Midbrain (tissue), 1 donor: ENCODE measurements at regions not wholly inside any gene's neighbourhood (a gene's known extent, or its start where the extent isn't known, plus 50 kb on each side); places are given as distances from the start of the nearest gene placed in this dataset.
"Not testable (repeated sequence)": the region's sequence is repeated elsewhere in the genome, so short reads cannot be mapped to it uniquely, and the experiment has no call there.

ENCODE experiments used
- DNase-seq: peaks from one replicate; lab custom pipeline; 2025; lab: John Stamatoyannopoulos, UW

GRCh38 chr9:29609282-29609681 is 2036.0 kb upstream of the C9orf72 start:
- DNase-seq = no peak

- no peak for DNase-seq
These were observed 2040.5 kb upstream of the C9orf72 start for GRCh38 chr9:29613773-29614172.

- no peak for DNase-seq
These were observed 2043.6 kb upstream of the C9orf72 start for GRCh38 chr9:29616844-29617243.

GRCh38 chr9:29625292-29625731 is 2052.0 kb upstream of the C9orf72 start:
- no peak for DNase-seq

- no peak for DNase-seq
These were observed 2052.7 kb upstream of the C9orf72 start for GRCh38 chr9:29625931-29626330.

GRCh38 chr9:29628856-29629255 is 2055.6 kb upstream of the C9orf72 start:
- DNase-seq = not testable (repeated sequence)

- DNase-seq = no peak
These were observed 2064.4 kb upstream of the C9orf72 start for GRCh38 chr9:29637471-29638237.

- no peak for DNase-seq
These were observed 2067.2 kb upstream of the C9orf72 start for GRCh38 chr9:29640507-29640906.

GRCh38 chr9:29644514-29644913 is 2071.2 kb upstream of the C9orf72 start:
- DNase-seq = no peak

- no peak for DNase-seq
These were observed 2074.2 kb upstream of the C9orf72 start for GRCh38 chr9:29647451-29647850.

GRCh38 chr9:29648132-29648531 is 2074.9 kb upstream of the C9orf72 start:
- DNase-seq = no peak

GRCh38 chr9:29648601-29649000 is 2075.3 kb upstream of the C9orf72 start:
- no peak for DNase-seq

GRCh38 chr9:29656641-29657406 is 2083.5 kb upstream of the C9orf72 start:
- DNase-seq = no peak

GRCh38 chr9:29657821-29658220 is 2084.5 kb upstream of the C9orf72 start:
- no peak for DNase-seq

- DNase-seq = no peak
These were observed 2085.7 kb upstream of the C9orf72 start for GRCh38 chr9:29659014-29659413.

GRCh38 chr9:29659736-29660135 is 2086.5 kb upstream of the C9orf72 start:
- DNase-seq = no peak

- DNase-seq = no peak
These were observed 2095.5 kb upstream of the C9orf72 start for GRCh38 chr9:29668732-29669131.

GRCh38 chr9:29669613-29670012 is 2096.3 kb upstream of the C9orf72 start:
- DNase-seq = no peak

GRCh38 chr9:29685531-29685930 is 2112.2 kb upstream of the C9orf72 start:
- DNase-seq = no peak

GRCh38 chr9:29691145-29691544 is 2117.9 kb upstream of the C9orf72 start:
- DNase-seq = no peak

- DNase-seq = peak; percentile 3
These were observed 2118.6 kb upstream of the C9orf72 start for GRCh38 chr9:29691758-29692407.

- DNase-seq = no peak
These were observed 2123.7 kb upstream of the C9orf72 start for GRCh38 chr9:29697011-29697410.

GRCh38 chr9:29701559-29701958 is 2128.3 kb upstream of the C9orf72 start:
- no peak for DNase-seq
